GM12865 (cell line): ENCODE measurements at regions not wholly inside any gene's neighbourhood (a gene's known extent, or its start where the extent isn't known, plus 50 kb on each side); places are given as distances from the start of the nearest gene placed in this dataset.

Source experiments
- DNase-seq: peaks from one replicate; pipeline ENCODE4 v3.0.0; 2010; ENCODE audit warnings: low read depth
- H3K4me3 ChIP-seq: 2 replicates; pipeline ENCODE4 v1.5.1; 2011; ENCODE audit warnings: mild to moderate bottlenecking, low read depth, low read length, control low read depth
- CTCF ChIP-seq: IDR thresholded peaks from 2 replicates; pipeline ENCODE4 v1.5.1; 2011; ENCODE audit warnings: low read length, control low read depth, low read depth, inconsistent platforms; ENCODE audit not compliant: insufficient read depth; ENCODE audit errors: missing control alignments

GRCh38 chr3:135383301-135383700, 582.2 kb upstream of the PPP2R3A start:
- DNase-seq = no peak
- TF ChIP-seq CTCF = no peak
- no peak overlapping the region for H3K4me3 ChIP-seq

DNA sequence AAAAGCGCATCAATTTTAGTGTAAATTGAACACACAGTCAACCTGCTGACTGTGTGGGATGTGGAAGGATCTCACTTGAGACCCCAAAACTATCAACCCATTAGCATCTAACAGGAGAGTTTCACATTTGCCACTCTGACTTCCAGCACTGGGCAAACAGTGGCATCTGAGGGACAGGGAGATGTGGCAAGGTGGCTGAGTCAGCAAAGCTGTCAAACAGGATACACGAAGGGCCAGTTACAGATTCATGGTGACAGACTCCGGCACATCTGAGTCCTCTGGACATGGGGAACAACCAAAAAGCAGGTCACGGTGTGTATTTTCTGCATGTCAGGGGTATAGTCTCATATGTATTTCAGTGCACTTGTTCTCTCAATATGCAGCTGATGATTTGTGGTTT, 573.4 kb upstream of the PPP2R3A start:
- no peak for TF ChIP-seq CTCF
- no peak for DNase-seq
- no peak overlapping the region for H3K4me3 ChIP-seq

DNA sequence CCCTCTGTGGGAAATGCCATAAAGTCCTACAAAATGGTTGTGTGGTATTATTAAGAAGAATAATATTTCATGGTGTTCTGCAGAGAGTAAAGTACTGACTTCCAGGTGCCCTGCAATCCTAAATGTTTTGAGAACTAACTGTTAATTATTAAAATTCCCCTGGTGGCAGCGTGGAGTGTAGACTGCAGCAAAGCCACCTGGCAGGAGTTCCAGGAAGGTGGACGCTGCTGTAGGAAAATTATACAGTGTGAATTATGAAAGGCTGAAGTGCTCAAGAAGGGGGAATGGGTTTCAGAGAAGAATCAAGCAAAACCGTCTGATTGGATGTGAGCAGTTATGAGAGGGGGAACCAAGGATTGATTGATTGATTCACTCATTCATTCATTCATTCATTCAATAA, 572.4 kb upstream of the PPP2R3A start:
- TF ChIP-seq CTCF = no peak
- H3K4me3 ChIP-seq = no peak overlapping the region
- DNase-seq = no peak

GRCh38 chr3:135393898-135394525, 571.5 kb upstream of the PPP2R3A start:
- TF ChIP-seq CTCF = no peak
- no peak overlapping the region for H3K4me3 ChIP-seq
- no peak for DNase-seq

GRCh38 chr3:135412475-135412874, 553.1 kb upstream of the PPP2R3A start:
- no peak for TF ChIP-seq CTCF
- H3K4me3 ChIP-seq = no peak overlapping the region
- DNase-seq = no peak

- TF ChIP-seq CTCF = no peak
- H3K4me3 ChIP-seq = no peak overlapping the region
- no peak for DNase-seq
Observed at GRCh38 chr3:135416182-135416581, 549.3 kb upstream of the PPP2R3A start.

GRCh38 chr3:135419155-135419554, 546.4 kb upstream of the PPP2R3A start:
- DNase-seq = no peak
- no peak overlapping the region for H3K4me3 ChIP-seq
- no peak for TF ChIP-seq CTCF
